HepG2 (cell line): ENCODE measurements at regions not wholly inside any gene's neighbourhood (a gene's known extent, or its start where the extent isn't known, plus 50 kb on each side); places are given as distances from the start of the nearest gene placed in this dataset.
A peak's percentile ranks its signal among the peaks of the same experiment; 100 is the strongest.

Experiments used
- DR1 ChIP-seq: sonication (generic); formaldehyde crosslinking; IDR thresholded peaks from 2 replicates; pipeline ENCODE4 v1.8.0; 2021; ENCODE audit warnings: mild to moderate bottlenecking, missing genetic modification reagents, inconsistent platforms
- FOSL2 ChIP-seq: sonication (generic); formaldehyde crosslinking; IDR thresholded peaks from 2 replicates; pipeline ENCODE4 v1.4.0; 2020; ENCODE audit warnings: missing genetic modification reagents
- HDAC6 ChIP-seq: fragments of 200-600 bp; sonication (generic); IDR thresholded peaks from 2 replicates; pipeline ENCODE4 v1.7.0; 2017; ENCODE audit warnings: mild to moderate bottlenecking, antibody characterized with exemption, low read length, low read depth
- HNRNPH1 ChIP-seq: fragments of 200-400 bp; formaldehyde crosslinking; optimal IDR thresholded peaks from 2 replicates; pipeline ENCODE3; 2017; ENCODE audit warnings: mild to moderate bottlenecking, low read depth, low read length
- KAT2B ChIP-seq: fragments of 150-350 bp; IDR thresholded peaks from 2 replicates; pipeline ENCODE4 v1.6.1; 2014; ENCODE audit warnings: low read depth, low read length, borderline replicate concordance
- KDM5A ChIP-seq: fragments of 200-600 bp; sonication (generic); IDR thresholded peaks from 2 replicates; pipeline ENCODE4 v1.7.0; 2018; ENCODE audit warnings: antibody characterized with exemption, mild to moderate bottlenecking, low read length, borderline replicate concordance
- MED13 ChIP-seq: sonication (generic); formaldehyde crosslinking; IDR thresholded peaks from 2 replicates; pipeline ENCODE4 v1.5.0; 2020; ENCODE audit warnings: missing genetic modification reagents
- PCBP1 ChIP-seq: fragments of 200-400 bp; formaldehyde crosslinking; IDR thresholded peaks from 2 replicates; pipeline ENCODE4 v1.6.1; 2017; ENCODE audit warnings: mild to moderate bottlenecking, low read depth, low read length, borderline replicate concordance
- PPARG ChIP-seq: conservative IDR thresholded peaks from 2 replicates; pipeline ENCODE4 v1.6.1; 2016; ENCODE audit warnings: missing biosample characterization, missing genetic modification reagents
- THYN1 ChIP-seq: sonication (generic); formaldehyde crosslinking; IDR thresholded peaks from 2 replicates; pipeline ENCODE4 v1.8.1; 2023; ENCODE audit warnings: low read depth, mild to moderate bottlenecking, moderate library complexity, missing genetic modification reagents, borderline replicate concordance
- ZNF674 ChIP-seq: sonication (generic); formaldehyde crosslinking; IDR thresholded peaks from 2 replicates; pipeline ENCODE4 v1.5.0; 2020; ENCODE audit warnings: low read depth, mild to moderate bottlenecking, missing genetic modification reagents
- ZNF879 ChIP-seq: sonication (generic); formaldehyde crosslinking; IDR thresholded peaks from 2 replicates; pipeline ENCODE4 v1.8.1; 2023; ENCODE audit warnings: missing genetic modification reagents
- TF ChIP-seq, protein P1 (sequence below): sonication (generic); formaldehyde crosslinking; IDR thresholded peaks from 2 replicates; pipeline ENCODE4 v1.8.0; 2022; ENCODE audit warnings: mild to moderate bottlenecking, missing genetic modification reagents, borderline replicate concordance
- TF ChIP-seq, protein P2 (sequence below): sonication (generic); formaldehyde crosslinking; IDR thresholded peaks from 2 replicates; pipeline ENCODE4 v1.4.0; 2020; ENCODE audit warnings: missing genetic modification reagents
- TF ChIP-seq, protein P3 (sequence below): IDR thresholded peaks from 2 replicates; pipeline ENCODE4 v1.6.1; 2016; ENCODE audit warnings: mild to moderate bottlenecking
- TF ChIP-seq, protein P4 (sequence below): conservative IDR thresholded peaks from 2 replicates; pipeline ENCODE4 v1.6.1; 2018; ENCODE audit warnings: missing genetic modification reagents
- TF ChIP-seq, protein P5 (sequence below): sonication (generic); formaldehyde crosslinking; IDR thresholded peaks from 2 replicates; pipeline ENCODE4 v1.4.0; 2020; ENCODE audit warnings: missing genetic modification reagents

DNA sequence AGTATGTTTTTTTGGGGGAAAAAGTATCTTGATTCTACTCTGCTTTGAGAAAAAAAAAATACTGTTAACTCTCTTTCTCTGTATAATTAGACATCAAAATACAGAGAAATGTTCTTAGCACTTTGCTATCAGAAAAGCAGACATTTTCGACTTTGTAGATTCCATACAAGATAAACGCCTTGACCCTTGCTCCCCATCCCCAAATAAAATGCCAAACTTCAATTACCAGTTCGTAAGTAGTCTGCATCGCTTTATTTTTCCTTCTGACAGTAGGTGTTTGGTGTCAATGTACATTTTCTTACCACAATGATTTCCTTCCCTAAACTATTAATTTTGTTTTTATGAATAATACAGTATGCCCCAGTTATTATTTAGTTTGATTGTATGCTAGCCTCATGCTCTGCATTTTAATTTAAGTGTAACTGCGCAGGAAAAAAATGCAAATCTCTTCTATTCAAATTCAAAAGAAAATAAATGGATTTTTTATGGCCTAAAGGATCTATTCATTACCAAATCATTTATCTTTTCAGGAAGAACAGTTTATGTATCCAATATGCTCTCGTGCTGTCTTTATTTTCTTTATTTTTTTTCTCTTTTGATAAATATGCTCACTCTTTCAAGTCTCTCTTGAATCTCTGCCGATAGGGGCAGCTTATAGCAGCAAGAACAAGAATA is 84.8 kb upstream of the ZNF217 start (continued):
- TF ChIP-seq, protein P1, sequence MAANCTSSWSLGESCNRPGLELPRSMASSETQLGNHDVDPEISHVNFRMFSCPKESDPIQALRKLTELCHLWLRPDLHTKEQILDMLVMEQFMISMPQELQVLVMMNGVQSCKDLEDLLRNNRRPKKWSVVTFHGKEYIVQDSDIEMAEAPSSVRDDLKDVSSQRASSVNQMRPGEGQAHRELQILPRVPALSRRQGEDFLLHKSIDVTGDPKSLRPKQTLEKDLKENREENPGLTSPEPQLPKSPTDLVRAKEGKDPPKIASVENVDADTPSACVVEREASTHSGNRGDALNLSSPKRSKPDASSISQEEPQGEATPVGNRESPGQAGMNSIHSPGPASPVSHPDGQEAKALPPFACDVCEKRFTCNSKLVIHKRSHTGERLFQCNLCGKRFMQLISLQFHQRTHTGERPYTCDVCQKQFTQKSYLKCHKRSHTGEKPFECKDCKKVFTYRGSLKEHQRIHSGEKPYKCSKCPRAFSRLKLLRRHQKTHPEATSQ (CRISPR knock-in tag), result peak; percentile 32; the same call in 1 of the 2 replicates
- TF ChIP-seq, protein P2, sequence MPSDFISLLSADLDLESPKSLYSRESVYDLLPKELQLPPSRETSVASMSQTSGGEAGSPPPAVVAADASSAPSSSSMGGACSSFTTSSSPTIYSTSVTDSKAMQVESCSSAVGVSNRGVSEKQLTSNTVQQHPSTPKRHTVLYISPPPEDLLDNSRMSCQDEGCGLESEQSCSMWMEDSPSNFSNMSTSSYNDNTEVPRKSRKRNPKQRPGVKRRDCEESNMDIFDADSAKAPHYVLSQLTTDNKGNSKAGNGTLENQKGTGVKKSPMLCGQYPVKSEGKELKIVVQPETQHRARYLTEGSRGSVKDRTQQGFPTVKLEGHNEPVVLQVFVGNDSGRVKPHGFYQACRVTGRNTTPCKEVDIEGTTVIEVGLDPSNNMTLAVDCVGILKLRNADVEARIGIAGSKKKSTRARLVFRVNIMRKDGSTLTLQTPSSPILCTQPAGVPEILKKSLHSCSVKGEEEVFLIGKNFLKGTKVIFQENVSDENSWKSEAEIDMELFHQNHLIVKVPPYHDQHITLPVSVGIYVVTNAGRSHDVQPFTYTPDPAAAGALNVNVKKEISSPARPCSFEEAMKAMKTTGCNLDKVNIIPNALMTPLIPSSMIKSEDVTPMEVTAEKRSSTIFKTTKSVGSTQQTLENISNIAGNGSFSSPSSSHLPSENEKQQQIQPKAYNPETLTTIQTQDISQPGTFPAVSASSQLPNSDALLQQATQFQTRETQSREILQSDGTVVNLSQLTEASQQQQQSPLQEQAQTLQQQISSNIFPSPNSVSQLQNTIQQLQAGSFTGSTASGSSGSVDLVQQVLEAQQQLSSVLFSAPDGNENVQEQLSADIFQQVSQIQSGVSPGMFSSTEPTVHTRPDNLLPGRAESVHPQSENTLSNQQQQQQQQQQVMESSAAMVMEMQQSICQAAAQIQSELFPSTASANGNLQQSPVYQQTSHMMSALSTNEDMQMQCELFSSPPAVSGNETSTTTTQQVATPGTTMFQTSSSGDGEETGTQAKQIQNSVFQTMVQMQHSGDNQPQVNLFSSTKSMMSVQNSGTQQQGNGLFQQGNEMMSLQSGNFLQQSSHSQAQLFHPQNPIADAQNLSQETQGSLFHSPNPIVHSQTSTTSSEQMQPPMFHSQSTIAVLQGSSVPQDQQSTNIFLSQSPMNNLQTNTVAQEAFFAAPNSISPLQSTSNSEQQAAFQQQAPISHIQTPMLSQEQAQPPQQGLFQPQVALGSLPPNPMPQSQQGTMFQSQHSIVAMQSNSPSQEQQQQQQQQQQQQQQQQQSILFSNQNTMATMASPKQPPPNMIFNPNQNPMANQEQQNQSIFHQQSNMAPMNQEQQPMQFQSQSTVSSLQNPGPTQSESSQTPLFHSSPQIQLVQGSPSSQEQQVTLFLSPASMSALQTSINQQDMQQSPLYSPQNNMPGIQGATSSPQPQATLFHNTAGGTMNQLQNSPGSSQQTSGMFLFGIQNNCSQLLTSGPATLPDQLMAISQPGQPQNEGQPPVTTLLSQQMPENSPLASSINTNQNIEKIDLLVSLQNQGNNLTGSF (CRISPR knock-in tag), result no peak
- 0 out of 2 replicates have a peak, but pooled peaks have one; percentile 4 for TF ChIP-seq KDM5A
- no peak for TF ChIP-seq HNRNPH1
- TF ChIP-seq DR1, result no peak
- peak; percentile 24; the same call in 1 of the 2 replicates for TF ChIP-seq HDAC6
- TF ChIP-seq MED13 (CRISPR knock-in tag), result 0 out of 2 replicates have a peak, but pooled peaks have one; percentile 2
- TF ChIP-seq, protein P3, sequence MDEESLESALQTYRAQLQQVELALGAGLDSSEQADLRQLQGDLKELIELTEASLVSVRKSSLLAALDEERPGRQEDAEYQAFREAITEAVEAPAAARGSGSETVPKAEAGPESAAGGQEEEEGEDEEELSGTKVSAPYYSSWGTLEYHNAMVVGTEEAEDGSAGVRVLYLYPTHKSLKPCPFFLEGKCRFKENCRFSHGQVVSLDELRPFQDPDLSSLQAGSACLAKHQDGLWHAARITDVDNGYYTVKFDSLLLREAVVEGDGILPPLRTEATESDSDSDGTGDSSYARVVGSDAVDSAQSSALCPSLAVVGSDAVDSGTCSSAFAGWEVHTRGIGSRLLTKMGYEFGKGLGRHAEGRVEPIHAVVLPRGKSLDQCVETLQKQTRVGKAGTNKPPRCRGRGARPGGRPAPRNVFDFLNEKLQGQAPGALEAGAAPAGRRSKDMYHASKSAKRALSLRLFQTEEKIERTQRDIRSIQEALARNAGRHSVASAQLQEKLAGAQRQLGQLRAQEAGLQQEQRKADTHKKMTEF, result 0 out of 2 replicates have a peak, but pooled peaks have one; percentile 6
- TF ChIP-seq ZNF674, result no peak
- TF ChIP-seq KAT2B, result no peak
- TF ChIP-seq FOSL2, result no peak
- TF ChIP-seq, protein P4, sequence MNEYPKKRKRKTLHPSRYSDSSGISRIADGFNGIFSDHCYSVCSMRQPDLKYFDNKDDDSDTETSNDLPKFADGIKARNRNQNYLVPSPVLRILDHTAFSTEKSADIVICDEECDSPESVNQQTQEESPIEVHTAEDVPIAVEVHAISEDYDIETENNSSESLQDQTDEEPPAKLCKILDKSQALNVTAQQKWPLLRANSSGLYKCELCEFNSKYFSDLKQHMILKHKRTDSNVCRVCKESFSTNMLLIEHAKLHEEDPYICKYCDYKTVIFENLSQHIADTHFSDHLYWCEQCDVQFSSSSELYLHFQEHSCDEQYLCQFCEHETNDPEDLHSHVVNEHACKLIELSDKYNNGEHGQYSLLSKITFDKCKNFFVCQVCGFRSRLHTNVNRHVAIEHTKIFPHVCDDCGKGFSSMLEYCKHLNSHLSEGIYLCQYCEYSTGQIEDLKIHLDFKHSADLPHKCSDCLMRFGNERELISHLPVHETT (CRISPR knock-in tag), result peak; percentile 10; the same call in 1 of the 2 replicates
- TF ChIP-seq PPARG, result peak; percentile 77
- TF ChIP-seq ZNF879, result no peak
- TF ChIP-seq PCBP1, result 0 out of 2 replicates have a peak, but pooled peaks have one; percentile 39
- TF ChIP-seq THYN1 (CRISPR knock-in tag), result peak; percentile 56; the same call in 1 of the 2 replicates
- TF ChIP-seq, protein P5, sequence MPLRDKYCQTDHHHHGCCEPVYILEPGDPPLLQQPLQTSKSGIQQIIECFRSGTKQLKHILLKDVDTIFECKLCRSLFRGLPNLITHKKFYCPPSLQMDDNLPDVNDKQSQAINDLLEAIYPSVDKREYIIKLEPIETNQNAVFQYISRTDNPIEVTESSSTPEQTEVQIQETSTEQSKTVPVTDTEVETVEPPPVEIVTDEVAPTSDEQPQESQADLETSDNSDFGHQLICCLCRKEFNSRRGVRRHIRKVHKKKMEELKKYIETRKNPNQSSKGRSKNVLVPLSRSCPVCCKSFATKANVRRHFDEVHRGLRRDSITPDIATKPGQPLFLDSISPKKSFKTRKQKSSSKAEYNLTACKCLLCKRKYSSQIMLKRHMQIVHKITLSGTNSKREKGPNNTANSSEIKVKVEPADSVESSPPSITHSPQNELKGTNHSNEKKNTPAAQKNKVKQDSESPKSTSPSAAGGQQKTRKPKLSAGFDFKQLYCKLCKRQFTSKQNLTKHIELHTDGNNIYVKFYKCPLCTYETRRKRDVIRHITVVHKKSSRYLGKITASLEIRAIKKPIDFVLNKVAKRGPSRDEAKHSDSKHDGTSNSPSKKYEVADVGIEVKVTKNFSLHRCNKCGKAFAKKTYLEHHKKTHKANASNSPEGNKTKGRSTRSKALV (CRISPR knock-in tag), result no peak
